MM.1S (cell line): ENCODE measurements at regions not wholly inside any gene's neighbourhood (a gene's known extent, or its start where the extent isn't known, plus 50 kb on each side); places are given as distances from the start of the nearest gene placed in this dataset.

ENCODE experiments used
- DNase-seq: peaks from one replicate; pipeline ENCODE4 v3.0.0-alpha.2; 2015
- H2AFZ ChIP-seq: fragments of 300-600 bp; sonication (generic); 2 replicates; pipeline ENCODE4 v1.6.0; 2016; ENCODE audit warnings: antibody characterized with exemption, low read length
- H3F3A ChIP-seq: fragments of 300-600 bp; sonication (generic); 2 replicates; pipeline ENCODE4 v1.6.1; 2016; ENCODE audit warnings: mild to moderate bottlenecking, antibody characterized with exemption, low read length, moderate library complexity, mixed read lengths; ENCODE audit not compliant: insufficient read depth
- H3K27ac ChIP-seq: fragments of 300-600 bp; sonication (generic); 2 replicates; pipeline ENCODE4 v1.5.1; 2016; ENCODE audit warnings: mild to moderate bottlenecking, low read length
- H3K27me3 ChIP-seq: fragments of 300-600 bp; sonication (generic); replicated peaks from 2 replicates; pipeline ENCODE4 v1.6.0; 2016; ENCODE audit warnings: low read length; ENCODE audit not compliant: insufficient read depth
- H3K36me3 ChIP-seq: fragments of 300-600 bp; sonication (generic); replicated peaks from 2 replicates; pipeline ENCODE4 v1.6.1; 2016; ENCODE audit warnings: mild to moderate bottlenecking, low read length, mixed read lengths; ENCODE audit not compliant: insufficient read depth
- H3K4me1 ChIP-seq: fragments of 300-600 bp; sonication (generic); 2 replicates; pipeline ENCODE4 v1.6.1; 2016; ENCODE audit warnings: low read length, mixed read lengths
- H3K4me2 ChIP-seq: fragments of 300-600 bp; sonication (generic); 2 replicates; pipeline ENCODE4 v1.6.0; 2016; ENCODE audit warnings: low read depth, low read length
- H3K4me3 ChIP-seq: fragments of 300-600 bp; sonication (generic); 2 replicates; pipeline ENCODE4 v1.5.1; 2016; ENCODE audit warnings: low read length, mixed read lengths
- H3K79me2 ChIP-seq: fragments of 300-600 bp; sonication (generic); 2 replicates; pipeline ENCODE4 v1.6.1; 2016; ENCODE audit warnings: mixed run types, low read length, mixed read lengths
- H3K9ac ChIP-seq: fragments of 300-600 bp; sonication (generic); 2 replicates; pipeline ENCODE4 v1.6.1; 2016; ENCODE audit warnings: low read length, mixed read lengths
- H3K9me2 ChIP-seq: fragments of 300-600 bp; sonication (generic); replicated peaks from 2 replicates; pipeline ENCODE4 v1.6.1; 2016; ENCODE audit warnings: mild to moderate bottlenecking, low read length, mixed read lengths; ENCODE audit not compliant: insufficient read depth
- H3K9me3 ChIP-seq: fragments of 300-600 bp; sonication (generic); replicated peaks from 2 replicates; pipeline ENCODE4 v1.6.1; 2016; ENCODE audit warnings: mild to moderate bottlenecking, low read length, mixed read lengths; ENCODE audit not compliant: insufficient read depth
- H4K20me1 ChIP-seq: fragments of 300-600 bp; sonication (generic); 2 replicates; pipeline ENCODE4 v1.6.1; 2016; ENCODE audit warnings: mild to moderate bottlenecking, low read length, moderate library complexity, mixed read lengths; ENCODE audit not compliant: insufficient read depth
- EZH2 ChIP-seq: fragments of 300-600 bp; sonication (generic); optimal IDR thresholded peaks from 2 replicates; pipeline ENCODE3; 2017; ENCODE audit warnings: low read depth, mild to moderate bottlenecking, antibody characterized with exemption, low read length, mixed read lengths
- EZH2phosphoT487 ChIP-seq: fragments of 300-600 bp; sonication (generic); IDR thresholded peaks from 2 replicates; pipeline ENCODE4 v1.6.1; 2018; ENCODE audit warnings: antibody characterized with exemption, low read length
- TF ChIP-seq, protein P1 (sequence below): fragments of 300-600 bp; sonication (generic); IDR thresholded peaks from 2 replicates; pipeline ENCODE4 v1.5.1; 2016; ENCODE audit warnings: antibody characterized with exemption, low read length, mixed read lengths

DNA sequence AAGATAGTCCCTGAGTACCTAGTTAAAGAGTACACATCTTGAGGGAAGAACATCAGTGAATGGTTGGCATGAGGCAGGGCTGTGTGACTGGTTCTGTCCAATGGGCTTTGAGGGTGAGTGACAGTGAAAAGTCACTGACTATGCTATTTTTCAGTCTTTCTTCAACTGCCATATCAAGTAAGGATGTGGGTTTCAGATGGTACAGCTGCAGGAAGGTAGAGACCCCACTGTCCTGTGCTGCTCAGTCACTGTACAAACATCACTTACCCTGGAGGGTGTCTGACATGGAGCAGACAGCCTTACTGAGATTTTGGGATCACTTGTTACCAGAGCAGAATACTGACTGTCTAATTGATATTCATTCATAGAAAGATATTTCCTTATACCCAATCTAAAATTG lies 115.3 kb upstream of the ASCC3 start:
- Histone ChIP-seq H3K27me3 (no peaks in the 10 kb centered on the region), H3K9ac (no peak overlapping the region), H2AFZ (no peak overlapping the region), H3K36me3 (no peaks in the 10 kb centered on the region), H3K27ac (no peak overlapping the region), H3K9me2 (no peaks in the 10 kb centered on the region), H3K4me3 (no peak overlapping the region), H3K4me1 (no peaks in the 10 kb centered on the region), H3F3A (no peaks in the 10 kb centered on the region), H3K79me2 (no peaks in the 10 kb centered on the region), H3K9me3 (no peaks in the 10 kb centered on the region), H4K20me1 (no peaks in the 10 kb centered on the region), H3K4me2 (no peak overlapping the region)
- TF ChIP-seq EZH2phosphoT487, result no peak
- TF ChIP-seq, protein P1, sequence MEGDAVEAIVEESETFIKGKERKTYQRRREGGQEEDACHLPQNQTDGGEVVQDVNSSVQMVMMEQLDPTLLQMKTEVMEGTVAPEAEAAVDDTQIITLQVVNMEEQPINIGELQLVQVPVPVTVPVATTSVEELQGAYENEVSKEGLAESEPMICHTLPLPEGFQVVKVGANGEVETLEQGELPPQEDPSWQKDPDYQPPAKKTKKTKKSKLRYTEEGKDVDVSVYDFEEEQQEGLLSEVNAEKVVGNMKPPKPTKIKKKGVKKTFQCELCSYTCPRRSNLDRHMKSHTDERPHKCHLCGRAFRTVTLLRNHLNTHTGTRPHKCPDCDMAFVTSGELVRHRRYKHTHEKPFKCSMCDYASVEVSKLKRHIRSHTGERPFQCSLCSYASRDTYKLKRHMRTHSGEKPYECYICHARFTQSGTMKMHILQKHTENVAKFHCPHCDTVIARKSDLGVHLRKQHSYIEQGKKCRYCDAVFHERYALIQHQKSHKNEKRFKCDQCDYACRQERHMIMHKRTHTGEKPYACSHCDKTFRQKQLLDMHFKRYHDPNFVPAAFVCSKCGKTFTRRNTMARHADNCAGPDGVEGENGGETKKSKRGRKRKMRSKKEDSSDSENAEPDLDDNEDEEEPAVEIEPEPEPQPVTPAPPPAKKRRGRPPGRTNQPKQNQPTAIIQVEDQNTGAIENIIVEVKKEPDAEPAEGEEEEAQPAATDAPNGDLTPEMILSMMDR, result no peak
- TF ChIP-seq EZH2, result no peak
- DNase-seq, result no peak

DNA sequence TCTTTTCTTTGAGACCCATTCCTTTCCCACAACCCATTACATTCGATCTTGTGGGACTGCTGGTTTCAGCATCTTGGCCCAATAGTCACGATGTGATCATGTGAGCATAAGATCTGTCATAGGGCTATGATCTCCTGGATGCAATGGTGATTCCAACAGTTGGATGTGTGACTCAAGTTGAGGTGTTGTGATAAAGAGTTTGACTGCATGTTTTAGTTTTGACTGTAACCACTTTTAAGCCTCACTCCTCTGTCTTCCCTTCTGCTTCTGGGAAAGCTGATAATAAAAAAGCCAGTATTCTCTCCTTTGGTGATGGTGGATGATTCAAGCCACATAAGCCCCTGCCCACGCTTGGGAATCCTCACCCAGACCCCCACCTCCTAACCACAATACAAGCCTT lies 117.0 kb upstream of the ASCC3 start:
- Histone ChIP-seq H3K4me3 (no peak overlapping the region), H3K27me3 (no peaks in the 10 kb centered on the region), H3K9ac (no peak overlapping the region), H3K4me1 (no peaks in the 10 kb centered on the region), H3K9me3 (no peaks in the 10 kb centered on the region), H3F3A (no peaks in the 10 kb centered on the region), H2AFZ (no peak overlapping the region), H4K20me1 (no peaks in the 10 kb centered on the region), H3K79me2 (no peaks in the 10 kb centered on the region), H3K9me2 (no peaks in the 10 kb centered on the region), H3K36me3 (no peaks in the 10 kb centered on the region), H3K4me2 (no peak overlapping the region), H3K27ac (no peak overlapping the region)
- TF ChIP-seq, protein P1, result no peak
- no peak for TF ChIP-seq EZH2
- no peak for TF ChIP-seq EZH2phosphoT487
- no peak for DNase-seq

DNA sequence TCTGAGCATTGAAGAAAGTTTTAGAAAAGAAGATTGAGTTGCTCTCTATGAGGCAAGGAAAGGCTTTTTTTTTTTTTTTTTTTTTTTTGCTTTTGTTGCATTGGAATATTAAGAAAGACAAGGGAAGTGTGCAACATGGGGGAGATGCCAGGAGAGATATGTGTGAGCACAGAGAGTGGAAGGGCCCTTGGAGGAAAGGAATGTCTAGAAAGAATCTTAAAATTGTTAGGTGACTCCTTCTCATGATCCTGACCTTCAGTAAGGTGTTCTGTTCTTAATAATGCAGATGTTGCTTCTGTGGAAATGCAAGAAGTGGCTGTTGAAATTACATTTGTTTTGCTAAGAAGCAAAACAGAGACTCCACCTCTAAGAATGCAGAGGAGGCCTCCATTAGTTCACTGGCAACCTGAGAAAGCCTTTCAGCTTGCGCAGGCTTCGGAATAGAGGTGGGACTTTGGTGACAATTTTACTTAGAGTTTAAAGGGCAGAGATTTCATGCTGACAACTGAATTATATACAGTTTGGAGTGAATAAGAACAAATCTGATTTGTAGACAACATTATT lies 118.0 kb upstream of the ASCC3 start:
- H3K36me3 ChIP-seq, result no peaks in the 10 kb centered on the region
- no peaks in the 10 kb centered on the region for H3K9me2 ChIP-seq
- H3F3A ChIP-seq, result no peaks in the 10 kb centered on the region
- H3K4me3 ChIP-seq, result no peak overlapping the region
- no peaks in the 10 kb centered on the region for H3K27me3 ChIP-seq
- H3K9me3 ChIP-seq, result no peaks in the 10 kb centered on the region
- H3K9ac ChIP-seq, result no peak overlapping the region
- no peak overlapping the region for H2AFZ ChIP-seq
- no peak overlapping the region for H3K27ac ChIP-seq
- H3K4me2 ChIP-seq, result no peak overlapping the region
- no peaks in the 10 kb centered on the region for H3K4me1 ChIP-seq
- TF ChIP-seq EZH2phosphoT487 (no peak), EZH2 (no peak)
- TF ChIP-seq, protein P1, result no peak
- DNase-seq, result no peak
- H3K79me2 ChIP-seq, result no peaks in the 10 kb centered on the region
- H4K20me1 ChIP-seq, result no peaks in the 10 kb centered on the region
